SHP77 (cell line): ENCODE measurements at regions not wholly inside any gene's neighbourhood (a gene's known extent, or its start where the extent isn't known, plus 50 kb on each side); places are given as distances from the start of the nearest gene placed in this dataset.
A peak's percentile ranks its signal among the peaks of the same experiment; 100 is the strongest.
"Not testable (repeated sequence)": the region's sequence is repeated elsewhere in the genome, so short reads cannot be mapped to it uniquely, and the experiment has no call there.

Source experiments
- DNase-seq, 2 experiments: peaks; one replicate each; lab custom pipeline; 2025; lab: John Stamatoyannopoulos, UW

DNA sequence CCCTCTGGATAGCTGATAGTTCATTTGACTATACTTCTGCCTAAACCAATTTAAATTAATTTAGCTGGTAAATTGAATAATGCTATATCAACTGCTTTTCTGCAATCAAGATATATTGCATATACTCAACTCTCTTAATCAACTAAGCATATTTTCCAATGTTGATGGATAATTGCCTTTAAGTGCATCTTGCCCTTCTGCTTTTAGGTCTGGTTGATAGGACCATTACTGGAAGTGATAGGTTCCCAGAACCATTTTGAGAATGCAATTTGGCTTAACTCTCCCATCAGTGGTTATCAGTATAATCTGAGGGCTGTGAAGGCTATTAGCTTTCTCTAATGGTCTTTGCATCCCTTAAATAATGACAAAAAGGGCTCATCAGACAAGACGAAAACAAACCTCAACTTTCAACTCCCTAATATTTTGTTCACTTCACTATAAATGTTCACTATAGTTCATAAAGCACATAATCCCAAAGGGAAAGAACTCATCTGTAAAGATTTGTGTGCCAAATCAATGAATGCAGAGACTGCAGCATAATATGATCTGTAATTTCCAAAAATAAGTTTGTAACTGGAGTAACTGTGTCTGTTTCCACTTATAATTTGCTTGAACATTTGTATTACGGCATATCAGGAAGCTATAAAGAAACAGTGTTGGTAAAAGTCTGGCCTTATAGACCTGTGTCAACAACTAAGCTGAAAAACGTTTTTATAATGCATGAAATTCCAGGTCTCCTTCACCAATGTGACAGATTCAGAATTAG is 273.6 kb downstream of the FBXO8 start:
- DNase-seq: no peak

DNA sequence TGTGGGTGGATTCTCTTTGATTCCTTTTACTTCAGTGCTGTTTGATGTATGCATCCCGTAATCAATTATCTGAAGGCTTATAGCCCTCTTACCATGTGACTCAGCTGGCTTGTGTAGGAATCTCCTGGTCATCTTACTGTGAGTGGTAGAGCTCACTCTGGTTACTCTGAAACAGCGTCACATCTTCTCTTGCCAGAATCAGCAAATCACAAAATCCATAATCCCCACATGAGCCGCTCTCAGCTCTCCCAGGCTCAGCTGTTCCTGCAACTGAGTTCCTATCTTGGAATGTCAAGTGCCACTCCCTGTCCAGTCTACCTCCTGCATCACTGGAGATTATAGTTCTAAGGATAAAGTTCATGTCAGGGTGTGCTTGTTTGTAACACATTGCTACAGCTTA is 278.0 kb downstream of the FBXO8 start:
- no peak for DNase-seq

DNA sequence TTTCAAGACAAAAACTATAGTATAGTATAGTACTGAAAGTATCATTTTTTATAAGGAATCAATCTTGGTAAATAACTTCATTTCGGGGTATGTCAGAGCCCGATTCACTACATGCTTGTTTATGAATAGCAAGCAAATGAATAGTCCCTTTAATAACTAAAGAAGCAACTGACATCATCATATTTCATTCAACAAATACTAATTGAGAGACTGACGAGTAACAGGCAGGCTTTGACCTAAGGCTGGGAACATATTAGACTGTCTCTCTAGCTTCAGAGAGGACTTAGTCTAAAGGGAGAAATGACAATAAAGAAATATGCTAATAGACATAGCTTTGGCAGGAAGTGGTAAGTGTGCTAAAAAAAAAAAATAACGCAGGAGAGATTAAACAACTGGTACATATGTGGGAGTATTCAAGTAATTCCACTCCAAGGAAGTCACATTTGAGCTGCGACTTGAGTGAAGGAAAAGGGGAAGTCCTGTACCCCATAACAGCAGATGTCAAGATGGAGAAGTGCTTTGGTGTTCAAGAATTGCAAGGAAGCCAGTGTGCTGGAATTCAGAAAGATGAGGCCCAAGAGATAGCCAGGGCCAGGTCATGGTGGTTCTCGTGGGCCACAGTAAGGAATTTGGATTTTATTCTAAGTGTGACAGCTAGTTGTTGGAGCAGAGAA is 284.9 kb downstream of the FBXO8 start:
- no peak for DNase-seq

DNA sequence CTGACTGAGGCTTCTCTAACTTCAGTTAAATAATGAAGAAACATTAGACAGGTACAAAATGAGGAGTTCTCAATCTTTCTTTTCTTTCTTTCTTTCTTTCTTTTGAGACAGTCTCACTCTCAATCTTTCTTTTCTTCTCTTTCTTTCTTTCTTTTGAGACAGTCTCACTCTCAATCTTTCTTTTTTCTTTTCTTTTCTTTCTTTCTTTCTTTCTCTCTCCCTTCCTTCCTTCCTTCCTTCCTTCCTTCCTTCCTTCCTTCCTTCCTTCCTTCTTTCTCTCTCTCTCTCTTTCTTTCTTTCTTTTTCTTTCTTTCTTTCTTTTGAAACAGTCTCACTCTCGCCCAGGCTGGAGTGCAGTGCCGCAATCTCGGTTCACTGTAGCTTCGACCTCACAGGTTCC is 287.7 kb downstream of the FBXO8 start:
- not testable (repeated sequence) for DNase-seq

DNA sequence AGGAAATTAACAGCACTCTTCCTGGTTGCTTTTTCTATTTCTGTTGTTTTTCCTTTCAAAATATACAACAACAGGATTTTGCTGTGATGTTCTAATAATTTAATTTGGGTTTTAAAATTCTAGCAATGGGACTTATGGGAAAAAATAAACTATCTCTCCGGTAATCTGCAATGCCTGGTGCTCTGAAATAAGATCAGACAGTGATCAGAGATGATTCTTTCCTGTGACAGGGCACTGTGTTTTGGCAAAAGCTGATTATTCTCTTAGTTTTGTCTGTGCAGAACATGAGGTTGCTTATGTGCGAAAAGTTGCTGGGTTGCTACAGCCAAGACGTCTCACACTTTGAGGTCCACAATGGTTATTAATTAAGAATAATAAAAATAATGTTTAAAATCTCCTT is 291.7 kb downstream of the FBXO8 start:
- no peak for DNase-seq

DNA sequence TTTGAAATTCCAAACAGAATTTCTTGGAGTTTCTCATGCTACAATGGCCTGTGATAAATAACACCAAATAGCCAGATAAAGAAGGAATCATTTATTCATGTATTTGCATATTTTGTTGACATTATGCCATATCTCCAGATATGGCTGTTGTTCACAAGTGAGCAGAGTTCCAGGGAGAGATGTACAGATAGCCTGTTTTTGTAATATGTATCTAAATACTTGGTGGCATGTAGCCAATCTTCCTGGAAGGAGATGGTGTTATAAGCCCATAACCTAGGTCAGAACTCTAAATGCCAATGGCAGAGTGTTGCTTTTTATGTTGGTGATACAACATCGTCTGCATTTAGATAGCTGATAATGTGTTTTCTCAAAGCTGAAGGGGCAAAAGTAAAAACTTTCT is 292.2 kb downstream of the FBXO8 start:
- DNase-seq: no peak

DNA sequence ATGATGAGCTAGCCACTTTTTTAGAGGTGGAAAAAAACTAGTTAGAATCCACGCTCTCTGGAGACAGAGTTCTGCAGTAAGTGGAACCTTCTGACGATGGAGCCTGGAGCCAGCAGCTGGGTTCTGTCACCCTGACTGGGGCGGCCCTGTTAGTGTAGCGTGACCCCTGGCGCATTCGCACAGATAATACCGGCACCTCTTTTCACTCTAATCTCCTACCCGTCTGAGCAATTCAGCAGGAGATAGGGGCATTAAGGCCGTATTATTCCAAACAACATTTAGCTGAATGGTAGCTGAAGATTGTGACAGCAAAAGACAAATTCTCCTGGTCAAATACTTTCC is 292.6 kb downstream of the FBXO8 start:
- no peak for DNase-seq

DNA sequence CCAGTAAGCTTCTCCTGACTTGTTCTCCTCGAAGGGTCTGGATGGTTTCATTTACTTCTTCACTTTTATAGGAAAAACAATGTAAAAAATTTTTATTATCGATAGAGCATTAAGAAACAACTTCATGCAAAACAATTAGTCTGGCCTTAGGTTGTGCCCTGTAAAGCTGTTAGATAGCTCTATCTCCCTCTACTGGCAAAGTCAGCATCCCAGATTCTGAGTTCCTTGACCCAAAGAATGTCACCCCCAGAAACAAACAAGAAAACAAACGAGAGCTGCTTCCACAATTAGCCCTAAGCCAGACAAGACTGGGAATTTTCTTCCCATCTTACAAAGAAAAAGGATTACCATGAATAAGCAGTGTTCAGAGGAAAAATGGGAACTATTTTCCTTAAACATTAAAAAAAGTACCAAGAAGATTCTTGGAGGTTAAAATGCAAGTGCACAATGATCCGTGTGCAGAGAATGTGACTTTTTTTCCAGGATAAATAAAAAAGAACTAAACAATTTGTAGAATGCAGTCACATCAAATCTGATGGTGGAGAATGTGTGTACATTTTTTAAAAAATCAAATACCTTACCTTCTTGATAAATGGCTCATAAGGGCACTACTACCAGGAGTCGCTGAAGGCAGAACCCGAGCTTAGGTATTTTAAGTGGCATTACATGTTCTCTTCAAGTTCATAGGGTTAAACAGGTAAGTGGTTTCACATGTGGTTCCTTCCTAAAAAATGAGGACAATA is 293.2 kb downstream of the FBXO8 start:
- DNase-seq: peak in 1 of 2 experiments; percentile 13

DNA sequence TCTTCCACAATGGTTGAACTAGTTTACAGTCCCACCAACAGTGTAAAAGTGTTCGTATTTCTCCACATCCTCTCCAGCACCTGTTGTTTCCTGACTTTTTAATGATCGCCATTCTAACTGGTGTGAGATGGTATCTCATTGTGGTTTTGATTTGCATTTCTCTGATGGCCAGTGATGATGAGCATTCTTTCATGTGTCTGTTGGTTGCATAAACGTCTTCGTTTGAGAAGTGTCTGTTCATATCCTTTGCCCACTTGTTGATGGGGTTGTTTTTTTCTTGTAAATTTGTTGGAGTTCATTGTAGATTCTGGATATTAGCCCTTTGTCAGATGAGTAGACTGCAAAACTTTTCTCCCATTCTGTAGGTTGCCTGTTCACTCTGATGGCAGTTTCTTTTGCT is 319.9 kb downstream of the FBXO8 start:
- DNase-seq: not testable (repeated sequence)

DNA sequence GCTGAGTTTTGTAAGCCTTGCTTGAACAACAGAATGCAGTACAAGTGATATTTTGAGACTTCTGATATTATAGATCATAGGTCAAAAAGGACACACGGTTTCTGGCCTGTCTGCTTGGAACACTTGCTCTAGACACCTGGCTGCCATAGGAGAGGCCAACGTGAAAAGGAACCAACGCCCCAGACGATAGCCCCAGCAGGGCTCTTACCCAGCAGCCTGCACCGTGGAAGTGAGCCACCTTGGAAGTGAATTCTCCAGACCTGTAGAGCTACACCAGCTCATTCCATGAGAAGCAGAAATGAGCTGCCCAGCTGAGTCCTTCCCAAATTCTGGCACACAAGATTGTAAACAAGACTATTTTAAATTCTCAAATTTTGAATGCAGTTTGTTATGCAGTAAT is 323.1 kb downstream of the FBXO8 start:
- DNase-seq: no peak

DNA sequence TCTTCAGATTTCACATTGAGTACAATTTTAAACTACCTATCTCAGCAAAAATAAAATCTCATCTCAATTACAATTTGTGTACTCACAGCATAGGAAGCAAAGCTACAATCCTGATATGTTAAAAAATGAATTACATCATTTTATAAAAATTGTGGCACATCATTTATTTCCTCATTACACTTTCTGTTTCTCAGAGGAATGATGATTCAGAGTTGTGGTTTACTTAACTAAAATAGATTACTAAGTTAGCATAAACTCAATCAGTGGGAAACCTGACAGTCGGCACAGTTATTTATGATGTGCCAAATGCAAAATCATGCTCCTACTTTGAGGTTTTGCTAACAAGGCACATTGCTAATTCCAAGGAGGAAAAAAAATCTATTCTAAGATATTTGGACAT is 325.0 kb downstream of the FBXO8 start:
- DNase-seq: no peak

DNA sequence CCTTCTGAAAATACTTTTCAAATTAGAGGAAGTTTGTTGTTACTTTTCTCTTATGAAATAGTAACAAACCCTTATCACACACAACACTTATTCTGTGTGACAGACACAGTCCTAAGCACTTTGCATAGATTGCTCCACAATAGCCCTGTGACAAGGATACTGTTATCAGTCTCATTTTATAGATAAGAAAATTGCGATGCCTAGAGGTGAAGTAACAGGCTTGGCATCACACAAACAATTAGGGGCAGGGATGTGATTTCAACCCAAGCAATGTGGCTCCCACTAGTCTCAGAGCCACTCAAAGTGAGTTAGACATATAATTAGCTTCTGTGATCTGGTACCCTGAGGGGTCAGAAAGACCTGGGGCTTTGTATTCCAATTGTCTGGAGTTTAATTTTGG is 339.9 kb downstream of the FBXO8 start:
- DNase-seq: no peak

DNA sequence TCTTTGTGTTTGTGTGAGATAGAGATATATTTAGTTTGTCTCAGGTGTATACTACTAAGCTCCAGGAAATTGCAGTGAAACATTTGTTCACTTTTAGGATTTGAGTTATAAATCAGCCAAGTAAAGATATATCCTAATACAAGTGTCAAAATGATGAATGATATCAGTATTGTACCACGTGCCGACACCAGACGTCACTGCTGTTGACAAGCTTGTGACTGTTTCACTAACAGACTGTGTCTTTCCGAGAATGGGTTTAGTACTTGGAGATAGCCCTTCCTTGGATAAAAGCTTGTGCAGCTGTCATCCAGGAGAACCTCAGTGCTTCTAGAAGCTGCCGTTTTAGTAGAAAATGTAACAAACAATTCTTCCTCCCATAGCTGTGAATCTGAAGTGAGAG is 343.3 kb downstream of the FBXO8 start:
- no peak for DNase-seq

DNA sequence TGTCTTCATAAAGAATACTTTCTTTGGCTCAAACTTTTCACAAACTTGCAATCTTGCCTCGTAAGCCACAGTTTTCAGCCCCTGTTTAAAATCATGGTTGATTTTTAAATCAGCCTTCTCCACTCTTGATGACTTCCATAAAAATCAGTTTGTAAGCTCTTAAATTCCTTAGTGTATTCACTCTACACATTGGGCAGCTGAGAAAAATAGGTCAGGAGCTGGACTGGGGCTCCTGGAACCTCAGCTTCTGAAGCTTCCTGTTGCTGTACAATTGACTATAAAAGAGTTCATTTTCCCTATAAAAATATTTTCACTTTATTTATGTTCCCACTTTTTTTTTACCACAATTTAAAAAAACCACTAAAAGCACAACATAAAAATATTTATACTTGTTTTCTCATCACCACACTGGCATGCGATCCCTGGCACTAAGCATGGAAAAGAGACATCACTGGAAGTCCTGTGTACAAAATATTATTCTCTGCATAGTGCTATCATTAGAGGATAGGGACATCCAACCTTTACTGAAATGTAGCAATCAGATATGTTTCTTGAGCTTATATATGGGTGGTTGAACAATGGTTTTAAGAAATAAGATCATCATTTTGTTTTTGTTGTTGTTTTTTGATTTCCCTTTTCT is 345.7 kb downstream of the FBXO8 start:
- no peak for DNase-seq

DNA sequence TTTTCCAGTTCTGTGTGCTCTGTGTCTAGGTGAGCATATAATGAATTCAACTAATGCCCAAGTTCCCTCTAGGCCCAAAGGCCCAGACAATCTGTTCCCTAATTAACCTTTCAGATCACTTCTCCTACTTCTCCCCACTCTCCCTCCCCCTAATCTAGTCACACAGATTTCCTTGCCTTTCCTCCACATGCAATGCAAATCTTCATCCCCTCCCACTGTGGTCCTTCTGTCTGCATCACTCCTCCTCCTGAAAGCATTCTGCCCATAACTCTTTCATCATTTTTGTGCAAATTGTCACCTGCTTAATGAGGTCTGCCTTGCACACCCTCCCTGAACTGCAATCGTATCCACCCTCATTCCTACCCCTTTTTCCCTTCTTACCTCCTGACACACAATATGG is 346.6 kb downstream of the FBXO8 start:
- no peak for DNase-seq

DNA sequence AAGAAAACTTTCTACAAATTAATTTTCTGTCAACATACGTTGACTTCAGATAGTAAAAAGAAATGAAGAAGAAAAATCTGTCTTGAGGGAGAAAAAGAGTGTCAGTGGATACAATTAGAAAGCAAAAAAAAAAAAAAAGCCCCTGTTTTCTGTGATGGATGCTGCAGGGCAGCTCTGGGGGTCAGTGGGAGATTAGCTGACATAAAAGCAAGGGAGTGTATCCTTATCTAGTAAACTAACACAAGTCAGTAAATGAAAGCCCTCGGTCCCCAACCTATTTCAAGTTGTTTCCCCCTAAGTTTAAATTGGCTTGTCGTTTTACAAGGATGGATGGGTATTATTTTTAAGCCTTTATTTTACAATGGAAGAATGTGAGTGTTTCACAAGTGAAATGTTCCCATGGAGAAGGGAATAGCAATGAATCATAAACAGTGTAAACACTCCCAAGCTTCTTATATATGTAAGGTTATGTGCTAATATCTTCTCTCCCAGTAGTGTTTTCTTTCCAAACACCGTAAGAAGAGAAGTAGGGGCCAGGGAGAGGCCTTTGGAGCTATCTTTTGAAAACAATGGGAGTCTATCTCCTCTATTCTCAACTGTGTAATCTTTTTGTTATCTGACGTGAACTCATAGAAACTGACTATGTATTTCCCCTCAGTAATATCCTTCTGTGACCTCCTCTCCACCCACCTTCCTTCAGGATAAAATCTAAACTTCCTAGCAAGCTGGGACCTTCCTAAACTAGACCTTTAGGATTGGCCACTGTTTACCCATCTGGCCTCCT is 347.7 kb downstream of the FBXO8 start:
- DNase-seq: no peak

DNA sequence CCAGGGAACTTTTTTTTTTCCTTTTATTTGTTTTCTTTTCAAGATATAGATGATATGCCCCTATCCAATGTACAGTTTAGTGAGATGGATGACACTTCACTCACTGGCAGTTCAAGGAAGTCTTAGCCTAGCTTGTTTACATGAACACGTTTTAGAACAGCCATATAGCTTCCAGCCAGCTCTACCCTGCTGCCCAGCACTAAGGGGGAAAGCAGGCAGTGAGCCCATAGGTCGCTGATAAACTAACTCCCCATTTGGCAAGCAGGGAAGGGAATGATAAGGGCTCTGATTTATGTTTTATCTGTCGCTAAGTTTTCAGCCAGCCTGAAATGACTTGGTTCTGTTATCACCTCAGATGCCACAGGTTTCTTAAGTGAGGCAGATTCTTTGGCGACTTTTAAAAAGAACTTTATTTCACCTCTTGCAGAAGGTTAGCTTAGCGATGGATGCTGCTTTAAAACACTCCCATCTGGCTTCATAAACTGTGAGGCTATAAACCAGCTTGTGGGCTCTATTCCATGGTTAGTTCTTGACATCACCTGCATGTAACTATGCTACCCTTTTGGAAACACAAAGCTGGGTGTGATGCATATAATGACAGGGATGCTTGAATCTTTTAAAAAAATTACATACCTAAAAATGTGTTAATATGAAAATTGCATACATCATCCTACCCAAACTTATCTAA is 348.4 kb downstream of the FBXO8 start:
- no peak for DNase-seq

DNA sequence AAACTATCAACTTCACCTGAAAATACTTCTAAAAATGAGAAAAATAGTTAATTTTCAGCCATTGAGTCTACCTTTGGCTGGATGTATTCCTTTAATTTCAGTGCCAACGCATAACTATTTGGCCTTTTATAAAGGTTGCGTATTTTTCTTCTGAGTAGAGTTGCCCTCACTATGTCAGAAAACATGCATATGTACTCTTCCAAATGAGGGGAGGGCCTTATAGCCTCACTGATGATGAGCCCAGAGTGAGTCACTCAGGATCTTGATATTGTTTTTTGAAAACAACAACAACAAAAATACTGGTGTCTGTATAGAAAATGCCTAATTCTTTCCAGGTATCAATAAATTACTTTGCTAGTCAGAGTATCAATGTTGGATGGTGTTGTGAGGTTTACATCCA is 349.3 kb downstream of the FBXO8 start:
- no peak for DNase-seq

DNA sequence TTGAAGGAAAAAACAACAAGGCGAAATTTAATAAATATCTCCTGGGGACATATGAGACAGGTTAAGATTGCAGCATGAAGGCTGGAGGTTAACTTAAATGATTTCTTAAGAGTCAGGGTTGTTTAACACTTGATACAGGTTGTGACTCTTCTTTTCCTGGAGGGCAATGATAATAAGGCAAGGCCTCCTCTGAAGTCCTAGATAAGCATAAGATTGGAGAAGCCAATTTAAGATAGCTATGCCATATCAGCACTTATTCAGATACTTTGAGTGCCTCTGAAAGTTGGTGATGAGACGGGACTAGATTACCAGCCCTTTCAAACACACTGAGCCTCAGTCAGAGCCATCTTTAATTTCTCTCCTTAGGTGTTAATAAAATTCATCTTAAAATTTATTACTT is 350.8 kb downstream of the FBXO8 start:
- DNase-seq: no peak

DNA sequence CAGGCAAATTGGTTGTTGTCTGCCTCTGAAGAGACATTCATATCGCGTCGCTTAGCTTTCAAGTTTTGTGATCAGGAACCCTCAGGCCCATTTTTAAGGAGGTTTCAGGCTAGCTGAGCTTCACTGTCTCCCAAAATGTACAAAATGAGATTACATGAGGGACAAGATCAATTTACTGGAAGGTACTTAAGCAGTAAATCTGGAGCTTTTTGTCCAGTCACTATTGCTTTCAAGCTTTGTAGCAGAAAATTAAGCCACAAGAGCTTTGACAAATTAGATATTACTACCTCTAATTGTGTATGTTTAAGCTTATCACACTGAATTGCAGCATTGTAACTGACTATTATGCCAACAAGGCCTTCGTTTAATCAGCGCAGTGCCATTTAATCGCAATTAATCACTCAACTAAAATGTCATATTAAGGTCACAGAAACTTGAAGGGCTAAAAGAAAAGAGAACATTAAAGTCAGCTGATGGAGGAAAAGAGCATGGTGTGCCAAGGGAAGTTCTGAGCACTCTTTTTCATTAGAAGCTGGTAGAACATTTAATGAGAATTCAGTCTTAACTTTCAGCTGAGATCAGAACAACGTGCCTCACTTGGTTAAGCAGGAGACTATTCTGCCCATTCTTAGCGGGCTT is 353.0 kb downstream of the FBXO8 start:
- no peak for DNase-seq

DNA sequence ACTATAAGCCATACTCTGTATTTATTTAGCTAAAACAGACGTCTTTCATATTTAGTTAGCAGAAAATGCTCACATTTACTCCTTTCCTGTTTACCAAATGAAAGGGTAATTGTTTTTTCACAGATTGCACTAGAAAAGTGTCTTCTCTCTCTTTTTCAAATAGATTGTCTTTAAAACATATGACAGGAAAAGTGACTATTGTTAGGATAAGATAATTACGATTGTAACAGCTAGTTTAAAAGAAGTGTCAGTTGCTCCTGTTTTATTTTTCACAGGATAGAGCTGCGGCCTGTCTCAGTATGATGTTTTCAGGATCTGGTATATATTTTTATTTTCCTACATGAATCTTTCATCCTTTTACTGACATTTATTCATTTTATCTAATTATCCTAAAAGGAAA is 353.5 kb downstream of the FBXO8 start:
- DNase-seq: no peak
